Femur (tissue), 1 donor: ENCODE measurements at regions not wholly inside any gene's neighbourhood (a gene's known extent, or its start where the extent isn't known, plus 50 kb on each side); places are given as distances from the start of the nearest gene placed in this dataset.

ENCODE experiments used
- DNase-seq: peaks from one replicate; pipeline ENCODE4 v3.0.0-alpha.2; 2017

- DNase-seq: no peak
Observed at GRCh38 chr20:11376420-11376819, 541.3 kb upstream of the BTBD3 start.

DNA sequence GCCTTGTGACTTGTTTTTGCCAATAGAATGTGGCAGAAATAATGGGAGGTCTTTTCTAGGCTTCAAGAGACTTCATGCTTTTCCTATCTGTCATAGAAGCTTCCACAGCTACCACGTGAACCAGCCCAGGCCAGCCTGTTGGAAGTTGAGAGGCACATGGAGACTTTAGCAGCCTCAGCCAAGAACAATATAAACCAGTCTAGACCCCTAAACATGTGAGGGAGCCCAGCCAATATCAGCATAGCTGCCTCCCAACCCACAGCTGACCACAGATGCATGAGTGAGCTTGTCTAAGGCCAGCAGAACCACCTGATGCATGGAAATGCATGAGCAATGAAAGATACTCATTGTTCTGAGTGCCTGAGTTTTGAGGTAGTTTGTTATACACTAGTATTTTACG, 540.7 kb upstream of the BTBD3 start:
- peak; percentile 31 for DNase-seq

- no peak for DNase-seq
Observed at GRCh38 chr20:11377761-11378160, 539.9 kb upstream of the BTBD3 start.

GRCh38 chr20:11378252-11378651, 539.4 kb upstream of the BTBD3 start:
- no peak for DNase-seq

DNA sequence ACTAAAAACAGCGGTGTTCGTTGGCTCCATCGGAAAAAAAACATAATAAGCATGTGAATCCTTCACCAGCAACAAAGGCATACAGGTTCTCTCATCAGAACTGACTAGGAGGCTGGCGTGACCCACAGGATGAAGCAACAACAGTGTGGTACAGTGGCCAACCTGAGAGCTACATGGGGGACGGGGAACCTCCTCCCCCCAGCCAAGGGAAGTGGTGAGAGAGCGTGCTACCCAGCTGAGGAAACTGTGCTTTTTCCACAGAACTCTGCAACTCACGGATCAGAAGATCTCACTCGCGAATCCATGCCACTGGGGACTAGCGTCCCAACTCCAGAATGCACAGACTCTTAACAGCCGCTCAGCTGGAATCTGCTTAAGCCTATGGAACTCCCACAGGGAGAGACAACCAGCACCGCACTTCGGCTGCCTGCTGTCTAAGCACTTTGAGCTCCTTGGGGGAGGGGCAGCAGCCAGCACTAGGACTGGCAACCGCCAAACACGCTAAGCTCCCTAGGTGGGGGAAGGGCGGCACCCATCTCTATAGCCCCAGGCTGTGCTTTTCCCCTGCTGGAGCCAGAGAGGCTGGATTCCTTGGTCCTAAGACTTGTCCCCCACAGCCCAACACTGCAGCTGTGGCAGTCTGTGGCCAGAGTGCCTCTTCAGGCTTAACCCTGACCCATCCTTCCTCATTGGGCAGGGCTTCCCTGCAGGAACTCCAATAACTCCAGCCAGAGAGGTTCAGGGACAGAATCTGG, 538.3 kb upstream of the BTBD3 start:
- DNase-seq: peak; percentile 24

DNA sequence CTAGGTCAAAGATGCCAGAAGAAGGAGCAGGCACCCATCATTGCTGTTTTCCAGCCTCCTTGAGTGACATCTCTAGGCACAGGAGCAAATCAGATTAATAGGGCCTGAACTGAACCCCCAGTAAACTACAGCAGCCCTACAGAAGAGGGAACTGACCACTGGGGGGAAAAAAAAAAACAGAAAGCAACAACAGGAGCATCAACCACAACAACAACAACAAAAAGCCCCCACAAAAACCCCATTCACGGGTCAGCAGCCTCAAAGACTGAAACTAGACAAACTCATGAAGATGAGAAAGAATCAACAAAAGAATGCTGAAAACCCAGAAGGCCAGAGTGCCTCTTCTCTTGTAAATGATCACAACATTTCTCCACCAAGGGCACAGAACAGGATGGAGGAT, 537.4 kb upstream of the BTBD3 start:
- no peak for DNase-seq

GRCh38 chr20:11387189-11387754, 530.4 kb upstream of the BTBD3 start:
- no peak for DNase-seq

DNA sequence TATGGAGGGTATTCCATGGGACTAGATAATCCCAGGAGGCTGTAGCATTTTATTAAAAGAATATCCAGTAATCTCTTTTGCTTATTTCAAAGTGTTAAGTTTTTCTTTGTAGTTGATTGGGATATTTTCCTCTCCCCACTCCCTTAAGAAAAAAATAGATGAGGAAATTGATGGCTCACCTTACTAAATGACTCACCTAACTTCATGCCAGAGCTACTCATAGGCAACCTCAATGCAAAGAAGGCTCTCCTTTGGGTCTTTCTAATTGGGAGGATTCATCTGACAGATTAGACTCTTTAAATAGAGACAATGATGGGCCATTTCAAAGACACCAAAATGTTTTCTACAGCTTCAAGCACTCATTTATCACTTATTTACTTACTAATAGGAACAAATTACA, 528.5 kb upstream of the BTBD3 start:
- no peak for DNase-seq

GRCh38 chr20:11391591-11391990, 526.1 kb upstream of the BTBD3 start:
- no peak for DNase-seq

- DNase-seq: no peak
Observed at GRCh38 chr20:11394145-11394833, 523.4 kb upstream of the BTBD3 start.

DNA sequence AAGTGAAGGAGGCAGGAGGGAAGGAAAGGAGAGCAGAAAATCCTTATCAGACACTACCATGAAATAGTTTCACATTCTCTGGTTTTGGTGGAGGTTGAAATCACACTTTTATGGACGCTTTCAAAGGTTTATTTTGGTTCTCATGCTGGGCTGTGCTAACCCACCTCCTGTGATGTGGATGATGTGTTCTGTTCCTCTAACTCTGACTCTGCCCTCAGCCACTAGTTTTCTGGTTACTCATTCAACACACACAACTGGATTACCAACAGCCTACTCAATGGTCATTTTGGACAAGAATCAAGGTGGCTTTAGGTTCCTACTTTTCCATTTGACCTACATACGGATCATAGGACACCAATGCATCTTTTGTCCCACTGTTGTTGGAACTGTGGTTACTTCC, 522.1 kb upstream of the BTBD3 start:
- no peak for DNase-seq

GRCh38 chr20:11401988-11402387, 515.7 kb upstream of the BTBD3 start:
- DNase-seq: no peak

DNA sequence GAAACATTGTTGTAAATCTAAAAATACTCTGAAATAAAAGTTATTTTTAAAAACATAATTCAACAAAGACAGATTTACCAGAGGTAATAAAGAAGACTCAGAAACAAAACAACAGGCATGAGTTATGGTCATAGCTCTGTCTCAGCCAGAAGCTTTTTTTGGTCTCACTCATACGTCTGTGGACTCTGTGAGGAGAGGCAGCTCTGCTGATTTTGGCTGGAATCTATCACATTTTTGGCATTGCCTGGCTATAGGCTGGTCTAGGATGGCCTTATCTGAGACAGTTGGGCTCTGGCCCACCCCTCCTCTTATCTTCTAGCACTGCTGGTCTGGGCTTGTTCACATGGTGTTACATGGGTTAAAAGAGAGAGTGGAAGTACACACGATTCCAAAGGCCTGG, 514.0 kb upstream of the BTBD3 start:
- DNase-seq: no peak

GRCh38 chr20:11406877-11407276, 510.8 kb upstream of the BTBD3 start:
- no peak for DNase-seq

DNA sequence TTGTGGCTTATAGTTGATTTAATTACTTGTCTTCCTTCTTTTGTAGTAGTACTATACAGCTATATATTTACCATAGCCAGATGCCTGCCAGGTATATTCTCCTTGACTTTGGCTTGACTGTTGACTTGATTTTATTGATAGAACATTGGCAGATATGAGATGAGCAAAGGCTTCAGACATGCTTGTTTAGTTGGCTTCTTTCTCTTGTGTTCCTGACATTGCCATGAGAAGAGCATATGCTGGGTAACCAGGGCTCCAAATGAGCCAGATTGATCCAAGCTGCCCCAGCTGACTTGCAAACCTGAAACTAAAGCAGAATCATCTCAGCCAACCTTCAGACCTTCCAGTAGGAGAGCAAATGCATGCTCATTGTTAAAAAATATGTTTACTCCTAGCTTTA, 508.1 kb upstream of the BTBD3 start:
- no peak for DNase-seq

DNA sequence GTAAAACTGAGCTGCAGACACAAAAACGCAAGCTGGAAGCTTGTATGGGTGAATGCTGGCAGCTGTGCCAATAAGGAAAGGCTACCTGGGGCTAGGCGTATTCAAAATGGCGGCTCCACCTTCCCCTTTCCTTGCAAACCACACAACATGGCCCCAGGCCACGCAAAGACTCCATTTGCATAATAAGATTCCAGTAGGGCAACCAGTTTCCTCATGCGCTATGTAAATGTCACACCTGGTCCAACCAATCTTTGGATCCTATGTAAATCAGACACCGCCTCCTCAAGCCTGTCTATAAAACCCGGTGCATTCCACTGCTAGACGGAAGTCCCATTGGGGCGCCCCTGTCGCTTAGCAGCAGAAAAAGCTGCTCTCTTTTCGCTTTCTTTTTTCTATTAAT, 505.9 kb upstream of the BTBD3 start:
- DNase-seq: no peak

- DNase-seq: no peak
Observed at GRCh38 chr20:11426948-11427347, 490.7 kb upstream of the BTBD3 start.

GRCh38 chr20:11429168-11429567, 488.5 kb upstream of the BTBD3 start:
- no peak for DNase-seq

GRCh38 chr20:11429889-11430519, 487.7 kb upstream of the BTBD3 start:
- no peak for DNase-seq

DNA sequence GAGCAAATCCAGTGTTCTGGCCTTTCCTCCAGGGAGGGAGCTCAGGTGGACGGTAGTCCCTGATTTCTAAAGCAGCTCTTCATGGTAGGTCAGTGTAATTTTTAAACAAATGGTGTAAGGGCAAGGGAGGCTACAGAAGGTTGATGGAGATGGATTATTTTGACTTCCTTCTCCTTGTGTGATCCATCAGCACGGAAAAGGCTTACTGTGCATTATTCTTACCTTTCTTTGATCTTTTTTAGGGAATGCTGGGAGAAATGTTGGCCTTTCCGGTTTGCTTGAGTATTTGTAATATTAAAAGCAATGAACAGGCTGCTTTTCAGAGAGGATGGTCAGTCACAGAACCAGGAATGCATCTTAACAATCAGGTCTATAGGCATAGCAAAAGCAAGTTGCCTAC, 487.0 kb upstream of the BTBD3 start:
- DNase-seq: no peak

DNA sequence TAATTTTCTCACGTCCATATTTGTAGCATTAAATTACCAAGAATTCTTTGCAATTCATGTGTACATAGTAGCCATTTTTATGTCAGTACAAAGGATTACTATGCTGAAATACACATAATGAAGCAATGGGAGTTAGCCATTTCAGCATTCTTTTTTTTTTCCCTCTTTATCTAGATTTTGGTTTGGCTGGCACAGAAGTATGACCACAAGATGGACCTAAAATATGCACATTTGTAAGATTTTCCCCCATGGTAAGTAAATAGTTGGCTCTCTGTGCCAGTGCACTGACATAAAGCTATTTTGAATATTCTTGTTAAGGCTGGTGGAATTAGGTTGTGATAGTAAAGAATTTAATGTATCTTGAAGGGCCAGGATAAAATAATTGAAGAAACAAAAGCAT, 486.1 kb upstream of the BTBD3 start:
- no peak for DNase-seq

DNA sequence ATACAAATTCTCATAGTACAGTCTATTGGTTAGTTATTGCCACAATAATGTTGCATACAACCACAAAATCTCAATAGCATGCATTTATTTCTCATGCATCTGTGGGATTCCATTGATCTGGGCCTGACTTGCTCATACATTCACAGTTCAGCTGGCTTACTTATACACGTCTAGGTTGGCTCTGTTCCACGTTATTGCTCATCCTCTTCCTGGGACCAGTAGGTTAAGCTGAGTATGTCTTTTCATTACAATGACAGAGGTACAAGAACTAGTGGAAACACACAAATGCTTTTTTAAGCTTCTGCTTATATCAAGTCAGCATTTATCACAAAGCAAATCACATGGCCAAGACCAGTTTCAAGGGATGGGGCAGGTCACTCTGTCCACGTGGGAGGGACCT, 485.3 kb upstream of the BTBD3 start:
- DNase-seq: no peak

DNA sequence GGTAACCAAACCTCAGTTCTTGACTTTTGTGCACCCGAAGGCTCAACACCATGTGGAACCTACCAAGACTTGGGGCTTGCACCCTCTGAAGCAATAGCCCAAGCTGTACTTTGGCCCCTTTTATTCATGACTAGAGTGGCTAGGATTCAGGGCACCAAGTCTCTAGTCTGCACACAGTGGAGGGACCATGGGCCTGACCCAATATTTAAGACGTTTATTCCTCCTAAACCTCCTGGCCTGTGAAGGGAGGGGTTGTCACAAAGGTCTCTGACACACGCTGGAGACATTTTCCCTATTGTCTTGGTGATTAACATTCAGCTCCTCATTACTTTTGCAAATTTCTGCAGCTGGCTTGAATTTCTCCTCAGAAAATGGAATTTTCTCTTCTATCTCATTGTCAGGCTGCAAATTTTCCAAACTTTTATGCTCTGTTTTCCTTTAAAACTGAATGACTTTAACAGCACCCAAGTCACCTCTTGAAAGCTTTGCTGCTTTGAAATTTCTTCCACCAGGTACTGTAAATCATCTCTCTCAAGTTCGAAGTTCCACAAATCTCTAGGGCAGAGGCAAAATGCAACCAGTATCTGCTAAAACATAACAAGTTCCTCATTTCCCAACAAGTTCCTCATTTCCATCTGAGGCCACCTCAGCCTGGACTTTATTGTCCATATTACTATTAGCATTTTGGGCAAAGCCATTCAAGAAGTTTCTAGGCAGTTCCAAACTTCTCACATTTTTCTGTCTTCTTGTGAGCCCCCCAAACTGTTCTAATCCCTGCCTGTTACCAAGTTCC, 481.4 kb upstream of the BTBD3 start:
- no peak for DNase-seq
